Inferior parietal cortex (tissue), 1 donor: ENCODE measurements at regions not wholly inside any gene's neighbourhood (a gene's known extent, or its start where the extent isn't known, plus 50 kb on each side); places are given as distances from the start of the nearest gene placed in this dataset.
"Not testable (repeated sequence)": the region's sequence is repeated elsewhere in the genome, so short reads cannot be mapped to it uniquely, and the experiment has no call there.

Source experiments
- DNase-seq: peaks from one replicate; pipeline ENCODE4 v3.0.0-alpha.2; 2016; ENCODE audit errors: extremely low spot score

GRCh38 chr13:94902722-94903407 is 190.5 kb upstream of the SOX21 start:
- DNase-seq: no peak

GRCh38 chr13:94901070-94901469 is 188.7 kb upstream of the SOX21 start:
- no peak for DNase-seq

- DNase-seq: no peak
Observed at GRCh38 chr13:94896719-94897317, 184.5 kb upstream of the SOX21 start.

- no peak for DNase-seq
Observed at GRCh38 chr13:94896238-94896637, 183.9 kb upstream of the SOX21 start.

- no peak for DNase-seq
Observed at GRCh38 chr13:94886191-94886590, 173.8 kb upstream of the SOX21 start.

- DNase-seq: no peak
Observed at GRCh38 chr13:94880463-94880862, 168.1 kb upstream of the SOX21 start.

GRCh38 chr13:94878602-94879165 is 166.3 kb upstream of the SOX21 start:
- no peak for DNase-seq

GRCh38 chr13:94864474-94864873 is 152.1 kb upstream of the SOX21 start:
- DNase-seq: no peak

- DNase-seq: no peak
Observed at GRCh38 chr13:94860981-94861407, 148.6 kb upstream of the SOX21 start.

GRCh38 chr13:94859811-94860210 is 147.5 kb upstream of the SOX21 start:
- no peak for DNase-seq

- peak; percentile 43 for DNase-seq
Observed at GRCh38 chr13:94859278-94859691, 146.9 kb upstream of the SOX21 start.

- DNase-seq: no peak
Observed at GRCh38 chr13:94858856-94859255, 146.5 kb upstream of the SOX21 start.

GRCh38 chr13:94854688-94855087 is 142.3 kb upstream of the SOX21 start:
- no peak for DNase-seq

GRCh38 chr13:94851576-94851975 is 139.2 kb upstream of the SOX21 start:
- no peak for DNase-seq

- no peak for DNase-seq
Observed at GRCh38 chr13:94849254-94849653, 136.9 kb upstream of the SOX21 start.

GRCh38 chr13:94842901-94843300 is 130.6 kb upstream of the SOX21 start:
- DNase-seq: no peak

GRCh38 chr13:94837056-94837455 is 124.7 kb upstream of the SOX21 start:
- DNase-seq: not testable (repeated sequence)

- DNase-seq: no peak
Observed at GRCh38 chr13:94829837-94830365, 117.6 kb upstream of the SOX21 start.

GRCh38 chr13:94829185-94829836 is 117.0 kb upstream of the SOX21 start:
- DNase-seq: no peak

- no peak for DNase-seq
Observed at GRCh38 chr13:94827566-94827965, 115.2 kb upstream of the SOX21 start.

- peak; percentile 39 for DNase-seq
Observed at GRCh38 chr13:94825507-94825906, 113.2 kb upstream of the SOX21 start.

- no peak for DNase-seq
Observed at GRCh38 chr13:94824601-94825000, 112.3 kb upstream of the SOX21 start.

- no peak for DNase-seq
Observed at GRCh38 chr13:94822356-94822755, 110.0 kb upstream of the SOX21 start.
